HepG2 (cell line): ENCODE measurements at regions not wholly inside any gene's neighbourhood (a gene's known extent, or its start where the extent isn't known, plus 50 kb on each side); places are given as distances from the start of the nearest gene placed in this dataset.

Source experiments
- ARNT2 ChIP-seq: sonication (generic); formaldehyde crosslinking; IDR thresholded peaks from 2 replicates; pipeline ENCODE4 v1.8.0; 2022; ENCODE audit warnings: mild to moderate bottlenecking, low read depth, missing genetic modification reagents, moderate library complexity
- BHLHE40 ChIP-seq: IDR thresholded peaks from 2 replicates; pipeline ENCODE4 v1.6.1; 2011; ENCODE audit warnings: low read length, improper control_type of control experiment
- LCORL ChIP-seq, 2 experiments: fragments of 450-650 bp in 1 of 2; sonication (generic) in 1 of 2; formaldehyde crosslinking in 1 of 2; IDR thresholded peaks; 2 replicates each; pipeline versions ENCODE4 v1.5.0 to v1.6.1; 2017 to 2020; ENCODE audit warnings: antibody characterized with exemption in 1 of 2, missing genetic modification reagents in 1 of 2
- MATR3 ChIP-seq: sonication (generic); formaldehyde crosslinking; IDR thresholded peaks from 2 replicates; pipeline ENCODE4 v1.4.0; 2020; ENCODE audit warnings: missing genetic modification reagents
- NONO ChIP-seq, 2 experiments: fragments of 450-650 bp in 1 of 2; sonication (generic) in 1 of 2; formaldehyde crosslinking in 1 of 2; IDR thresholded peaks in 1 of 2; conservative IDR thresholded peaks in 1 of 2; 2 replicates each; pipeline versions ENCODE4 v1.6.1 to v1.8.0; 2017 to 2022; ENCODE audit warnings: mild to moderate bottlenecking in 1 of 2, missing genetic modification reagents in 1 of 2, moderate library complexity in 1 of 2
- RAD51 ChIP-seq: fragments of 450-650 bp; IDR thresholded peaks from 2 replicates; pipeline ENCODE4 v1.6.1; 2016; ENCODE audit warnings: borderline replicate concordance
- STAT5B ChIP-seq: sonication (generic); formaldehyde crosslinking; IDR thresholded peaks from 2 replicates; pipeline ENCODE4 v1.4.0; 2020; ENCODE audit warnings: missing genetic modification reagents
- ZBTB40 ChIP-seq, 2 experiments: fragments of 450-650 bp in 1 of 2; sonication (generic) in 1 of 2; formaldehyde crosslinking in 1 of 2; IDR thresholded peaks; 2 replicates each; pipeline versions ENCODE4 v1.6.1 to v1.8.0; 2016 to 2022; ENCODE audit warnings: antibody characterized with exemption in 1 of 2, mild to moderate bottlenecking in 1 of 2, missing genetic modification reagents in 1 of 2
- ZEB1 ChIP-seq: IDR thresholded peaks from 2 replicates; pipeline ENCODE4 v1.6.1; 2012; ENCODE audit warnings: mild to moderate bottlenecking, low read depth, inconsistent platforms; ENCODE audit not compliant: insufficient replicate concordance
- ZNF207 ChIP-seq: fragments of 450-650 bp; IDR thresholded peaks from 2 replicates; pipeline ENCODE4 v1.6.1; 2016; ENCODE audit warnings: antibody characterized with exemption, borderline replicate concordance
- ZNF530 ChIP-seq: sonication (generic); formaldehyde crosslinking; IDR thresholded peaks from 2 replicates; pipeline ENCODE4 v1.5.0; 2020; ENCODE audit warnings: low read depth, mild to moderate bottlenecking, missing genetic modification reagents
- ZNF672 ChIP-seq: sonication (generic); formaldehyde crosslinking; IDR thresholded peaks from 2 replicates; pipeline ENCODE4 v1.8.1; 2022; ENCODE audit warnings: missing genetic modification reagents
- ZNF766 ChIP-seq: sonication (generic); formaldehyde crosslinking; IDR thresholded peaks from 2 replicates; pipeline ENCODE4 v1.5.0; 2020; ENCODE audit warnings: missing genetic modification reagents, borderline replicate concordance
- ZSCAN20 ChIP-seq: sonication (generic); formaldehyde crosslinking; IDR thresholded peaks from 2 replicates; pipeline ENCODE4 v1.4.0; 2020; ENCODE audit warnings: missing genetic modification reagents, mild to moderate bottlenecking, borderline replicate concordance
- TF ChIP-seq, protein P1 (sequence below): sonication (generic); formaldehyde crosslinking; IDR thresholded peaks from 2 replicates; pipeline ENCODE4 v1.4.0; 2020; ENCODE audit warnings: low read depth, missing genetic modification reagents
- TF ChIP-seq, protein P2 (sequence below): IDR thresholded peaks from 2 replicates; pipeline ENCODE4 v1.6.1; 2016; ENCODE audit warnings: mild to moderate bottlenecking, missing biosample characterization, missing genetic modification reagents

DNA sequence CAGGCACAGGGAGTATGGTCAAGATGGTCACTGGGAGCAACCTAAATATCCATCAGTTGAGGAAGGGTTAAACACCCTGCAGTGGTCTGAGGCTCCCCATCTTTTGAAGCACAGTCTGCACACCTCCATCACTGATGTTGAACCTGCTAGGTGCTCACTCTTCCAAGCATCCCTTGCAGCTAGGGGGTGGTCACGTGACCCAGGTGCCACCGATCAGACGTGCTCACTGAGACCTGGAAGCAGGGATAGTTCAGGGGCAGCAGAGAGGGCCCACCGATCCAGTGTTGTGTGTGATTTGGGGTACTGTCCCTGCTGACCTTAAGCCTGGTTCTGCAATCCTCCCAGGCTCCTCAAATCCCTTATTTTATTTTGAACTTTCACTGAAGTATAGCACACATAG lies 134.6 kb downstream of the CEBPB start (continued):
- TF ChIP-seq, protein P1, sequence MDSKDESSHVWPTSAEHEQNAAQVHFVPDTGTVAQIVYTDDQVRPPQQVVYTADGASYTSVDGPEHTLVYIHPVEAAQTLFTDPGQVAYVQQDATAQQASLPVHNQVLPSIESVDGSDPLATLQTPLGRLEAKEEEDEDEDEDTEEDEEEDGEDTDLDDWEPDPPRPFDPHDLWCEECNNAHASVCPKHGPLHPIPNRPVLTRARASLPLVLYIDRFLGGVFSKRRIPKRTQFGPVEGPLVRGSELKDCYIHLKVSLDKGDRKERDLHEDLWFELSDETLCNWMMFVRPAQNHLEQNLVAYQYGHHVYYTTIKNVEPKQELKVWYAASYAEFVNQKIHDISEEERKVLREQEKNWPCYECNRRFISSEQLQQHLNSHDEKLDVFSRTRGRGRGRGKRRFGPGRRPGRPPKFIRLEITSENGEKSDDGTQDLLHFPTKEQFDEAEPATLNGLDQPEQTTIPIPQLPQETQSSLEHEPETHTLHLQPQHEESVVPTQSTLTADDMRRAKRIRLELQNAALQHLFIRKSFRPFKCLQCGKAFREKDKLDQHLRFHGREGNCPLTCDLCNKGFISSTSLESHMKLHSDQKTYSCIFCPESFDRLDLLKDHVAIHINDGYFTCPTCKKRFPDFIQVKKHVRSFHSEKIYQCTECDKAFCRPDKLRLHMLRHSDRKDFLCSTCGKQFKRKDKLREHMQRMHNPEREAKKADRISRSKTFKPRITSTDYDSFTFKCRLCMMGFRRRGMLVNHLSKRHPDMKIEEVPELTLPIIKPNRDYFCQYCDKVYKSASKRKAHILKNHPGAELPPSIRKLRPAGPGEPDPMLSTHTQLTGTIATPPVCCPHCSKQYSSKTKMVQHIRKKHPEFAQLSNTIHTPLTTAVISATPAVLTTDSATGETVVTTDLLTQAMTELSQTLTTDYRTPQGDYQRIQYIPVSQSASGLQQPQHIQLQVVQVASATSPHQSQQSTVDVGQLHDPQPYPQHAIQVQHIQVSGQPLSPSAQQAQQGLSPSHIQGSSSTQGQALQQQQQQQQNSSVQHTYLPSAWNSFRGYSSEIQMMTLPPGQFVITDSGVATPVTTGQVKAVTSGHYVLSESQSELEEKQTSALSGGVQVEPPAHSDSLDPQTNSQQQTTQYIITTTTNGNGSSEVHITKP (CRISPR knock-in tag): no peak
- TF ChIP-seq ZEB1 (no peak), RAD51 (peak; percentile 91), LCORL (IDR thresholded peaks at IDR 0.05) (no peak), LCORL (CRISPR knock-in tag; IDR thresholded peaks at IDR 0.05) (0 out of 2 replicates have a peak, but pooled peaks have one; percentile 26), NONO (IDR thresholded peaks at IDR 0.05) (no peak), NONO (CRISPR knock-in tag; conservative IDR thresholded peaks at IDR 0.05) (no peak), ZNF530 (CRISPR knock-in tag) (no peak), ZNF766 (CRISPR knock-in tag) (no peak), ARNT2 (CRISPR knock-in tag) (no peak), STAT5B (CRISPR knock-in tag) (no peak), ZNF207 (no peak), ZSCAN20 (CRISPR knock-in tag) (no peak), ZBTB40 (IDR thresholded peaks at IDR 0.05) (no peak), ZBTB40 (CRISPR knock-in tag; IDR thresholded peaks at IDR 0.05) (peak; percentile 36; the same call in 1 of the 2 replicates), ZNF672 (CRISPR knock-in tag) (no peak), BHLHE40 (peak; percentile 32; the same call in 1 of the 2 replicates), MATR3 (CRISPR knock-in tag) (no peak)
- TF ChIP-seq, protein P2, sequence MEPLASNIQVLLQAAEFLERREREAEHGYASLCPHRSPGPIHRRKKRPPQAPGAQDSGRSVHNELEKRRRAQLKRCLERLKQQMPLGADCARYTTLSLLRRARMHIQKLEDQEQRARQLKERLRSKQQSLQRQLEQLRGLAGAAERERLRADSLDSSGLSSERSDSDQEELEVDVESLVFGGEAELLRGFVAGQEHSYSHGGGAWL: no peak
